Tongue (tissue), 1 donor: ENCODE measurements at regions not wholly inside any gene's neighbourhood (a gene's known extent, or its start where the extent isn't known, plus 50 kb on each side); places are given as distances from the start of the nearest gene placed in this dataset.
"Not testable (repeated sequence)": the region's sequence is repeated elsewhere in the genome, so short reads cannot be mapped to it uniquely, and the experiment has no call there.

ENCODE experiments used
- DNase-seq: peaks from one replicate; pipeline ENCODE4 v3.0.0-alpha.2; 2015

DNA sequence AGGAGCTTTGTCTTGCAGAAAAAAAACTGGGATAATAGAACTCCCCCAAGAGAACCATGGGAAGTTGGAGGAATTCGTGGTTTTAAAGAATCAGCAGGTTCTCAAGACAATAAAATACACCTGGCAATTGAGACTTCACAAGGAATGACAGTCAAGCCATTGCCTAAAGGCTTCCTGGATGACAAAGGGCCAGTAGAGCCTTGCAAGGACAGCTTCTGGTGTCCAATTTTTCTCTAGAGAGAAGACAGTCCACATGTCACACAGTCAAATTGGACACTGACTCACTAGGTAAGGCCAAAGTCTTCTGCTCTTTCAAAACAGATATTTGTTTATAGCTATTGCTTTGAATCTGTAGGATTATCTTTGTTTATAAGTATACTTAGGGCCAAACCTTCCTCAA lies 80.3 kb upstream of the BMP5 start:
- DNase-seq, result no peak

DNA sequence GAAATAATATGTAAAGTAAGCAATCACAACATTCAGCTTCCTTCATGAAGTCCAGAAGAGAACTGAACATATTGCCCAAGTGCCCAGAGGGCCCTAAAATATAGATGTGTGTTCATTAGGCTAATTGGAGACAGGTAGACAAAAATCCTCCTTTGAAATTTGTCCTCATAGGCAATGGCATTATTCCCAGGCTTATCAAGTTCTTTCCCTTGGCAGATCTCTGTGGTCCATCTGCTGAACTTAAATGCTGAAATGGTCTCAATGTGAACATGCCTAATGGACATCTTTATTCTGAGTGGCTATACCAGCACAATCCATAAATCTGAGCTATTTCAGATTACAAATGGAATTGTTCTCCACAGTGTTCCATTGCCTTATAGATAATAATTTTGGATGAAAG lies 79.0 kb upstream of the BMP5 start:
- no peak for DNase-seq

DNA sequence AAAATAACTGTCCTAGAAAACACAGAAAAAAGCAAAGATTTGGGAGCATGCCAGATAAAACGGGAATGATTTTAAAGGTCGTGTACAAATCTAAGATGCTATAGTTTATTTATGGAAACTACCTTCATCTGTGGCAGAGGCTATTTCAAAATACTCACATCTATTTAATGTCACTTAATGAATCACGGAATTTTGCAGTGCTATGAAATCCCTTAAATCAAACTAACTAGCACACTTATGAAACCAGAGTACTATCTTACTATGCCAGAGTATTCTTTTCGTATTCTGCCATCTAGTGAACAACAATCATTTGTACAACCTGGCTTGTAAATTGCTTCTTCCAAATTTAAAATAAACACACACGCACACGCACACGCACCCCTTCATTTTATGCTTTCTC lies 77.9 kb upstream of the BMP5 start:
- DNase-seq, result peak; percentile 52

DNA sequence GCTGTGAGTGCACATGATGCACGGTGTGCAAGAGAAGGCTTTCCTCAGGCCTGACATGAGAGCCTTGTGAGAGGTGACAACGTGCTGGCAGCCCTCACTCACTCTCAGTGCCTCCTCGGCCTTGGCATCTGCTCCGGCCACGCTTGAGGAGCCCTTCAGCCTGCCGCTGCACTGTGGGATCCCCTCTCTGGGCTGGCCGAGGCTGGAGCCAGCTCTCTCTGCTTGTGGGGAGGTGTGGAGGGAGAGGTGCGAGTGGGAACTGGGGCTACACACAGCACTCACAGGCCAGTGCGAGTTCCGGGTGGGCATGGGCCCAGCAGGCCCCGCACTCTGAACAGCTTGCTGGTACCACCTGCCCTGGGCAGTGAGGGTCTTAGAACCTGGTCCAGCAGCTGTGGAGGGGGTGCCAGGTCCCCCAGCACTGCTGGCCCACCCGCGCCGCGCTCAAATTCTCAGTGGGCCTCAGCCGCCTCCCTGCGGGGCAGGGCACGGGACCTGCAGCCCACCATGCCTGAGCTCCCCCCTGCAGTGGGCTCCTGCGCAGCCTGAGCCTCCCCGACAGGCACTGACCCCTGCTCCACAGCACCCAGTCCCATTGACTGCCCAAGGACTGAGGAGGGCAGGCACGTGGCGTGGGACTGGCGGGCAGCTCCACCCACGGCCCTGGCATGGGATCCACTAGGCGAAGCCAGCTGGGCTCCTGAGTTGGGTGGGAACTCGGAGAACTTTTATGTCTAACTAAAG lies 74.9 kb upstream of the BMP5 start:
- no peak for DNase-seq

DNA sequence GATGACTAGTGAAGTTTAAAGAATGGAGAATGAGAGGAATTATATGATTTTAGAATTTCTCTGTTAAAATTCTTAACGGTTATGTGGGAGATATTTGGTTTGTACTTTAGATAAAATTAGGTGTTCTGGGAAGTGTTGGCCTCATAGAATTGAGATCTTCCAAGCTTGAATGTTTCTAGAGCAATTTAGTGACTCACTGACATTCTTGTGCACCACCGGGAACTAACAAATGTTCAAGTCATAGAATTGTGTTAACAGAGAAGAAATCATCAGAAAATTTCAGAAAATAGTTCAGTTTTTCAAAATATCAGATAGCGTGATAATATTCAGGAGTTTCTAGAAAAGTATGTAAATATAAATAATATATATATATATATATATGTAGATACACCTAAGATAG lies 67.9 kb upstream of the BMP5 start:
- DNase-seq, result no peak

DNA sequence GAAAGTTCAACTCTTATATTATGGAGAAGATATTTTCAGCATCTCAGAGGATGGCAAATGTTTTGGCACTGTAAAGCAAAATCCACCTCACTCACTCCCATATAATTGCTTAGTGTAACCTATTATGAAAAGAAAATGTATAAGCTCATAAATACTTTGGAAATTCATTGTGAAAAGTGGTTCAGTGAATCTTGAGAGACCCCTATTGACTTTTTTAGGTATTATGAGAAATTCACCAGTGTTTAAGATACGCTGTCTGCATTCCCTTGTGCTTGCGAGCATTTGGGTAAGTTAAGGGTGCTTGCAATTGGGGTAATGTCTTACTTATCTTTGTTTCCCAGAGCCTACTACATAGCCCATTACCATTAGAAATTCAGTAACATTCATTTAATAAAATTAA lies 66.3 kb upstream of the BMP5 start:
- peak; percentile 37 for DNase-seq

DNA sequence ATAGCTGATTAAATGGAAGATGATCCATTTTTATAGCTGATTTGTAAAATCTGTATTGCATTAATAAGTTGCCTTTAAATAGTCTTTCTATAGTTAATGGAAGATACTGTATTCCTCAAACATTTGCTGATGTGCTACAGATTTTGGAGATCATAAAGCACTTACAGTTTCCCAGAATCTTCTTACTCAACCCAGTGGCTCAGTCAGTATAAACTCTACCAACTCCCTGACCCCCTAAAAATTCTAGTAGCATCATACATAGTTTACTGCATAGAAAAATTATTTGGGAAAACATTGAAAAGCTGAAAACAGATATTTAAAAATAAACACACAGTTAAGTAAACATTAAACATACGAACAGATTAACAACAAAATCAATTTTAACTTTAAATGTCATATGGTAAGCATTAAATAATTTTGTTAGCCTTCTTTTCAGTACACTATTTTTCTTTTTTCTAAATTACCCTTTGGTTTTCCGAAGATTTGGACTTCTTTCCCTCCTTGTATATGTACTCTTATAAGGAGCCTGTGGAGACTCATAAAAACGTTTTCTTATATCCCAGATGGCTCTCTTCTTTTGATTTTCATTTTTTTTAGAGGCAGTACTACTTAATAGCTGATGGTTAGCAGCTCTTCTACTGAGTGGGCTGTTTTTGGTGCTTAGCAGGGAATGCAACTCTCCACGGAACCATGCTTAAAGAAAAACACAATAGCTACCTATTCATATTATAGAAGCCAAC lies 62.7 kb upstream of the BMP5 start:
- DNase-seq, result no peak

DNA sequence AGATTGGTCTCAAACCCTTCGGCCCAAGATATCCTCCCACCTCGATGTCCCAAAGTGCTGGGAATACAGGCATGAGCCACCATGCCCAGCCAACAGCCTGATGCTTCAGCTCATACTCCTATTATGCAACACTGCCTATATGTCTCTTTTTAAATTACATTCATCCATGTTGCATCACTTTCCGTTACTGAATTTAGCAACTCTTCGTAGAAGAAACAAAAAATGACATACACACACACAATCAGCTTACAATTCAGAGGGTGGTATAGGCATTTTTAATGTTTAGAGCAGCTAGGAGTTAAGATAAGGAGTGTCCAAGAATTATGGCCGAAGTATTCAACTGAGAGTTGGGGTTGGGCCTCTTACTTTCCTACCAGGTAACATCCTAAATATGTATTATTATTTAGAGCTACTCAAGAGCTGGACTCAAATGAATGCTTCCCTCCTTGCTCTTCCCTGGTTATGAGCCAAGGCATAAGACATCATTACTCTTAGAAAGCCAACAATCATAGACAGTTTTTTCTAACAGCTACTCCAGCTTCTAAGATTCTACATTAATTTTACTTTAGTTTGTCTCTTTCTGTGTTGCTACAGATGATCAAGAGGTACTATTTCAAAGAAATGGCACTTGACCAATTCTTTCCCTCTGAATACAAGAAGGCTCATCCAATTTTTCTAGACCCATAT lies 62.0 kb upstream of the BMP5 start:
- no peak for DNase-seq

DNA sequence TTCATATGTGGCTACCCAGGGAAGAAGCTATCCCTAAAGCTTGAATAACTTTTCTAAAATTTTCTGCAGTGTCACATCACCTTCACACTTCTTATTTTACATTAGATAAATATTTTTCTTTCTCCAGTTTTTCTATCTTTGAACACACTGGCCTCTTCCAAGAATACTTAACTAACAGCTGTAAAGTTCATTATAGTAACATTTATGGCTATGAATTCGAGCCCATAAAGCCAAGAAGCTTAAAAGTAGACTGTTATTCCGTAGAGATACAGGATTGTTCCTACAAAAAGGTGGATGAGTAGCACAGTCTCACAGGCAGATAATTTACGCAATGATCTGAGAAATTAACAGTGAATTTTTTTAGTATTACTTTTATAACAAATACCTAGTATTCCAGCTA lies 55.7 kb upstream of the BMP5 start:
- no peak for DNase-seq

DNA sequence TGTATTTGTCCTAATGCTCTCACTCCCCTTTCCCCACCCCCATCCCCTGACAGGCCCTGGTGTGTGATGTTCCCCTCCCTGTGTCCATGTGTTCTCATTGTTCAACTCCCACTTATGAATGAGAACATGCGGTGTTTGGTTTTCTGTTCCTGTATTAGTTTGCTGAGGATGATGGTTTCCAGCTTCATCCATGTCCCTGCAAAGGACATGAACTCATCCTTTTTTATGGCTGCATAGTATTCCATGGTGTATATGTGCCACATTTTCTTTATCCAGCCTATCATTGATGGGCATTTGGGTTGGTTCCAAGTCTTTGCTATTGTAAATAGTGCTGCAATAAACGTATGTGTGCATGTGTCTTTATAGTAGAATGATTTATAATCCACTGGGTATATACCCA lies 52.3 kb upstream of the BMP5 start:
- not testable (repeated sequence) for DNase-seq

DNA sequence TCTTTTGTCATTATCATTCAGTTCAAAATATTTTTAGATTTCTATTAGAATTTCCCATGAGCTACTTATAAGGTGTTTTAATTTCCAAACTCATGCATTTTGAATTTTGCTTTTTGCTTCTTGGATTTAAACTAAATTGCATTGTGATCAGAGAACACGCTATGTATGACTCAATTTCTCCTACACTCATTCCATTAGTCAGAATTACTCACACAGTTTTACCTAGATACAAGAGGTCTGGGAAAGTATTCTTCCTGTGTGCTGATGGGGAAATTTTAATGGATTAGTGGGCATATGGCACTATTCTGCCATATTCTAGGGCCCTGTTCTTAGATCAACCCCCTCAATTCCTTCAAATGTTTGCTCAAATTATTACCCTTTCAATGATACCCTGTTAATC lies 49.9 kb upstream of the BMP5 start:
- DNase-seq, result no peak
